ENCODE measurements at regions not wholly inside any gene's neighbourhood (a gene's known extent, or its start where the extent isn't known, plus 50 kb on each side); places are given as distances from the start of the nearest gene placed in this dataset.

DNA sequence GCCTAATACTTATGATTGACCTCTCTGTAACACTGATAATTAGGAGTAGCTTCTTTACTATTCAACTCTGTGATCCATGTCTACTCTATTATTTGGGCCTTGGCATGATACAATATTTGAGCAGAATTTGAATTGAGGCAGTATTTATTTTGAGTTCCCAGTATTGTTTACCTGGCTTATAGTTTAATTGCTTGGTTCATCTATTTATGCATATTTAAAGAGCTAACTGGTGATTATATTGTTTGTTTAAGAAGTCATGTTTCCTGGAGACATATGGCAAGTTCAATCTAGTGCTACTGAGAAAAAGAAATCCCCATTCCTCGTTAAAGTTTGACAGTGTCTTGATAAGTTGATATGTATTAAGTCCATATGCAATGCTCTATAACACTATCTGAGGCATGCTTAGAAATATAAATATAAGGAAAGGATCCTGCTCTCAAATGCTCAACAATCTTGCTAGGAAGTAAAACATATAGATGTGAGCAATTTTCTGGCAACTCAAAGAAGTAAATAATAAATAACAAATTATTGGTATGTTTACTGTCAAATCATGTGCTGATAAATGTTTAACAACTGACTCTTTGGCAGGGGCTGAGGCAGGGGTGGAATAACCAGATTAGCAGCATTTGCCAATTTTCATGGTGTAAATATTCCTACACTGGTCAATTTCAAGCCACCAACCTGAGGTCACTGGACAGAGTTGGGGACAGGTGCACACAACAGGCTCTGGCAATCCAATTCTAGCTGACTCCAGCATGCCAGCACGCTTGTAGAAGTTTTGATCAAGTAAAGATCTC, 430.2 kb upstream of the PIK3C3 start:
- no peaks in the 10 kb centered on the region for H3K4me1 ChIP-seq
- TF ChIP-seq, protein P1, sequence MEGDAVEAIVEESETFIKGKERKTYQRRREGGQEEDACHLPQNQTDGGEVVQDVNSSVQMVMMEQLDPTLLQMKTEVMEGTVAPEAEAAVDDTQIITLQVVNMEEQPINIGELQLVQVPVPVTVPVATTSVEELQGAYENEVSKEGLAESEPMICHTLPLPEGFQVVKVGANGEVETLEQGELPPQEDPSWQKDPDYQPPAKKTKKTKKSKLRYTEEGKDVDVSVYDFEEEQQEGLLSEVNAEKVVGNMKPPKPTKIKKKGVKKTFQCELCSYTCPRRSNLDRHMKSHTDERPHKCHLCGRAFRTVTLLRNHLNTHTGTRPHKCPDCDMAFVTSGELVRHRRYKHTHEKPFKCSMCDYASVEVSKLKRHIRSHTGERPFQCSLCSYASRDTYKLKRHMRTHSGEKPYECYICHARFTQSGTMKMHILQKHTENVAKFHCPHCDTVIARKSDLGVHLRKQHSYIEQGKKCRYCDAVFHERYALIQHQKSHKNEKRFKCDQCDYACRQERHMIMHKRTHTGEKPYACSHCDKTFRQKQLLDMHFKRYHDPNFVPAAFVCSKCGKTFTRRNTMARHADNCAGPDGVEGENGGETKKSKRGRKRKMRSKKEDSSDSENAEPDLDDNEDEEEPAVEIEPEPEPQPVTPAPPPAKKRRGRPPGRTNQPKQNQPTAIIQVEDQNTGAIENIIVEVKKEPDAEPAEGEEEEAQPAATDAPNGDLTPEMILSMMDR (IDR thresholded peaks at IDR 0.05), result no peak
- TF ChIP-seq POLR2A (IDR thresholded peaks at IDR 0.05), result no peak
- no peaks in the 10 kb centered on the region for H3K36me3 ChIP-seq
- 45 to 54% (median 52%) methylated on average over 2 of the region's 2 CpGs for WGBS, 4 donors
- intact Hi-C loops (cut with DNase I), result no loop called here
- DNase-seq (no peak), ATAC-seq (no peak)
- no peak overlapping the region for H3K4me3 ChIP-seq
- no peaks in the 10 kb centered on the region for H3K9me3 ChIP-seq
- no peak overlapping the region for H3K27ac ChIP-seq
- H3K27me3 ChIP-seq, result no peaks in the 10 kb centered on the region

DNA sequence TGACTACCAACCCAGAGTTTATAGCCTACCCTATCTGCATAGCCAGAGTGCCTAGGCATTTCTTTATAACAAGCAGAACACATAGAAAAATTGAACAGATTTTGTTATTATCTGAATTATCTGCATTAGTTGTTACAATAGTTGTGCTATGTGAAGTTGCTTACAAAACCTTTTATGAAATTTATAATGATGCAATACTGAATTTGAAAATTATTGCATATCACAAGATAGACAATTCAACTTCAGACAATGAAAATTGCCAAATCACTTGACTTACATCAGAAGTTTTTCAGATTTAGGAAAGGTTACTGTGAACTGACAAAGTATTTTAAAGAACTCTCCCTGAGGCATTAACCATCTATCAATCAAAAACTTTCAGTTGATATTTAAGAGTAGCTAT, 437.9 kb upstream of the PIK3C3 start:
- intact Hi-C loops (cut with DNase I), result no loop called here

DNA sequence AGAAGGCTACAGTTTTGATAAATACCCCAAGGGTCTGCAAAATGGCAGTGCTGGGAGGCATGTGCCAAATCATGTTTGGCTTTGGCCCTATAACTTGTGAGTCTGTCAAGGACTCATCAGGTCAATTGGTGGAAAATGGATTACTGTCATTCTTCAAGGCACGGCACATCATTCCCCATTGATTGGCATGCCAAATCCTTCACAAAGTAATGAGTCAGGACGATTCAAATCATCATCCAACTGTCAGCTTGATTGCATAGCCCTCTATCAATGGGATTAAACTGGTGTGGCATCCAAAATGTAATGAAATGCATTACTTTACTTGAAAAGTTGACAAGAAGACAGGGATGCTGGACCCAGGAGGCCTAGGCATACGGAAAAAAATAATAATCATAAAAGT, 441.6 kb upstream of the PIK3C3 start:
- Histone ChIP-seq H3K9me3 (peaks cover 0 to 6% (median 0%) of the 10 kb centered on the region in 12 donors), H3K4me1 (no peaks in the 10 kb centered on the region), H3K36me3 (no peaks in the 10 kb centered on the region), H3K4me3 (no peak overlapping the region), H3K27ac (no peak overlapping the region), H3K27me3 (no peaks in the 10 kb centered on the region)
- WGBS, 4 donors, result 78 to 93% (median 87%) methylated on average over 3 of the region's 3 CpGs
- intact Hi-C loops (cut with DNase I), result no loop called here
- TF ChIP-seq, protein P1 (IDR thresholded peaks at IDR 0.05), result no peak
- TF ChIP-seq POLR2A (IDR thresholded peaks at IDR 0.05), result no peak
- DNase-seq (no peak), ATAC-seq (no peak)

More for the DNA sequence above, 437.9 kb upstream of the PIK3C3 start:
- no peak for TF ChIP-seq POLR2A (IDR thresholded peaks at IDR 0.05)
- TF ChIP-seq, protein P1 (IDR thresholded peaks at IDR 0.05), result no peak
- no peaks in the 10 kb centered on the region for H3K9me3 ChIP-seq
- ATAC-seq, result no peak
- no peak overlapping the region for H3K4me3 ChIP-seq
- H3K27ac ChIP-seq, result no peak overlapping the region
- no peaks in the 10 kb centered on the region for H3K36me3 ChIP-seq
- no peak for DNase-seq
- H3K27me3 ChIP-seq, result no peaks in the 10 kb centered on the region
- H3K4me1 ChIP-seq, result no peaks in the 10 kb centered on the region

DNA sequence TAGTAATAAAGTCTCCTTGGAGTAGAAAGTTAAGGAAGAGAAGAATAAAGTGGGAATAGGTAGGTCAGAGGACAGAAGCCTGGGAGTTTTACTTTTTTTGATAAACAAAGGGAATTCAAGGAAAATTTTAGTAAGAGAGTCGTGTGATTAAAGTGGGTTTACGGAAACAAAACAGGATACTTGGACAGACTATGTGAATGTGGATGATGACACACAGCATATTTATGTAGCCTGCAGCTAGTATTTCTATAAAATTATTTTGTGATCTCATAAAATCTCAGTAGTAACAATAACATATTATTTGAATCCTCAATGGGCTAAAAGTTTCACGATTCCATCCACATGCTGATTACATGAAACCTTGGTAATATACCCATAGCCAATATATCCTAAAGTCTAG, 450.7 kb upstream of the PIK3C3 start:
- H3K9me3 ChIP-seq, result no peaks in the 10 kb centered on the region
- H3K4me3 ChIP-seq, result no peak overlapping the region
- DNase-seq (no peak), ATAC-seq (no peak)
- TF ChIP-seq POLR2A (IDR thresholded peaks at IDR 0.05), result no peak
- TF ChIP-seq, protein P1 (IDR thresholded peaks at IDR 0.05), result no peak
- H3K27ac ChIP-seq, result no peak overlapping the region
- H3K36me3 ChIP-seq, result no peaks in the 10 kb centered on the region
- intact Hi-C loops (cut with DNase I), result no loop called here
- no peaks in the 10 kb centered on the region for H3K27me3 ChIP-seq
- no peaks in the 10 kb centered on the region for H3K4me1 ChIP-seq
- WGBS, 4 donors, result 83 to 91% (median 87%) methylated on average over 3 of the region's 3 CpGs
